ENCODE measurements at regions not wholly inside any gene's neighbourhood (a gene's known extent, or its start where the extent isn't known, plus 50 kb on each side); places are given as distances from the start of the nearest gene placed in this dataset.

- TF ChIP-seq HDAC1 (CRISPR knock-in tag; IDR thresholded peaks at IDR 0.05) (no peak), MATR3 (CRISPR knock-in tag; IDR thresholded peaks at IDR 0.05) (no peak), RAD51 (IDR thresholded peaks at IDR 0.05; ENCODE audit: borderline replicate concordance) (no peak), RELA (CRISPR knock-in tag; IDR thresholded peaks at IDR 0.05) (no peak), ARID2 (CRISPR knock-in tag; IDR thresholded peaks at IDR 0.05; ENCODE audit: borderline replicate concordance) (no peak), GABPA (IDR thresholded peaks at IDR 0.05; ENCODE audit: low read depth, low read length) (no peak), GABPA (CRISPR knock-in tag; IDR thresholded peaks at IDR 0.05; ENCODE audit: low read depth) (no peak), ARNT (IDR thresholded peaks at IDR 0.05) (no peak), FOXP4 (CRISPR knock-in tag; IDR thresholded peaks at IDR 0.05) (no peak), MYNN (CRISPR knock-in tag; IDR thresholded peaks at IDR 0.05; ENCODE audit: low read depth) (no peak), NFIC (IDR thresholded peaks at IDR 0.05; ENCODE audit: low read length) (no peak), ATF2 (CRISPR knock-in tag; IDR thresholded peaks at IDR 0.05) (no peak)
- TF ChIP-seq, protein P1, sequence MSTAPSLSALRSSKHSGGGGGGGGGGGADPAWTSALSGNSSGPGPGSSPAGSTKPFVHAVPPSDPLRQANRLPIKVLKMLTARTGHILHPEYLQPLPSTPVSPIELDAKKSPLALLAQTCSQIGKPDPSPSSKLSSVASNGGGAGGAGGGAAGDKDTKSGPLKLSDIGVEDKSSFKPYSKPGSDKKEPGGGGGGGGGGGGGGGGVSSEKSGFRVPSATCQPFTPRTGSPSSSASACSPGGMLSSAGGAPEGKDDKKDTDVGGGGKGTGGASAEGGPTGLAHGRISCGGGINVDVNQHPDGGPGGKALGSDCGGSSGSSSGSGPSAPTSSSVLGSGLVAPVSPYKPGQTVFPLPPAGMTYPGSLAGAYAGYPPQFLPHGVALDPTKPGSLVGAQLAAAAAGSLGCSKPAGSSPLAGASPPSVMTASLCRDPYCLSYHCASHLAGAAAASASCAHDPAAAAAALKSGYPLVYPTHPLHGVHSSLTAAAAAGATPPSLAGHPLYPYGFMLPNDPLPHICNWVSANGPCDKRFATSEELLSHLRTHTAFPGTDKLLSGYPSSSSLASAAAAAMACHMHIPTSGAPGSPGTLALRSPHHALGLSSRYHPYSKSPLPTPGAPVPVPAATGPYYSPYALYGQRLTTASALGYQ (CRISPR knock-in tag; IDR thresholded peaks at IDR 0.05): no peak
- TF ChIP-seq, protein P2, sequence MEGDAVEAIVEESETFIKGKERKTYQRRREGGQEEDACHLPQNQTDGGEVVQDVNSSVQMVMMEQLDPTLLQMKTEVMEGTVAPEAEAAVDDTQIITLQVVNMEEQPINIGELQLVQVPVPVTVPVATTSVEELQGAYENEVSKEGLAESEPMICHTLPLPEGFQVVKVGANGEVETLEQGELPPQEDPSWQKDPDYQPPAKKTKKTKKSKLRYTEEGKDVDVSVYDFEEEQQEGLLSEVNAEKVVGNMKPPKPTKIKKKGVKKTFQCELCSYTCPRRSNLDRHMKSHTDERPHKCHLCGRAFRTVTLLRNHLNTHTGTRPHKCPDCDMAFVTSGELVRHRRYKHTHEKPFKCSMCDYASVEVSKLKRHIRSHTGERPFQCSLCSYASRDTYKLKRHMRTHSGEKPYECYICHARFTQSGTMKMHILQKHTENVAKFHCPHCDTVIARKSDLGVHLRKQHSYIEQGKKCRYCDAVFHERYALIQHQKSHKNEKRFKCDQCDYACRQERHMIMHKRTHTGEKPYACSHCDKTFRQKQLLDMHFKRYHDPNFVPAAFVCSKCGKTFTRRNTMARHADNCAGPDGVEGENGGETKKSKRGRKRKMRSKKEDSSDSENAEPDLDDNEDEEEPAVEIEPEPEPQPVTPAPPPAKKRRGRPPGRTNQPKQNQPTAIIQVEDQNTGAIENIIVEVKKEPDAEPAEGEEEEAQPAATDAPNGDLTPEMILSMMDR (CRISPR knock-in tag; IDR thresholded peaks at IDR 0.05): no peak
Observed at GRCh38 chr1:240663169-240663879, 51.4 kb upstream of the GREM2 start.
